ENCODE measurements at regions not wholly inside any gene's neighbourhood (a gene's known extent, or its start where the extent isn't known, plus 50 kb on each side); places are given as distances from the start of the nearest gene placed in this dataset.
A peak's percentile ranks its signal among the peaks of the same experiment; 100 is the strongest.

DNA sequence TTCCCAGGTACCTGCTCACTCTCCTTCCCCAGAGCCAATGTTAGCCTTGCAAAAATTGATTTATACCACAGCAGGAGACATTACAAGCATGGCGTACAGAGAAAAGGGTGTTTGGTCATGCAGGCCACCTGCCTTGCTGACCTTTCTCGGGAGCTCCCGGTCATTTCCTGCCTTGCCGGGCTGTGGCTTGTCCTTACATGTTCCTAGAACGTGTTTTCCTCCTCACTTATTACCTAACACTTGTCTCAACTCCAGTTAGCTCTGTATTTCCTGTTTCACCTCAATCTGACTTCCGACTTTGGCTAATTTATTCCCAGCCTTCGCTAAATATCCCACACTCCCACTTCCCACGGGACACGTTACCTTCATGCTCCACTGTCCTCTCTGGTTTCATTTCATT lies 282.5 kb downstream of the ICE1 start:
- no CpG with 5 or more reads among the region's 9 CpGs for WGBS (ENCODE audit: extremely low coverage, insufficient read length, low lambda C conversion rate)
- no peaks in the 10 kb centered on the region for H3K4me1 ChIP-seq (ENCODE audit: insufficient read depth, low read length)
- no peak overlapping the region for H4K8ac ChIP-seq (replicated peaks; ENCODE audit: insufficient read length, low read depth, low read length)
- no peak overlapping the region for H3K18ac ChIP-seq (ENCODE audit: insufficient read length, low read depth, low read length)
- Mint-ChIP-seq H3K27me3 (ENCODE audit: low read depth) (no peaks in the 10 kb centered on the region; the same call in 1 of the 2 replicates), H3K9me3 (peaks cover 12 to 14% of the 10 kb centered on the region in 2 experiments), H3K4me1 (peaks cover 8 to 14% of the 10 kb centered on the region in 2 experiments), H3K4me3 (no peak overlapping the region), H3K27ac (peak overlapping the region in 2 of 3 experiments; percentile 46 to 74; a peak in 3 of 7 replicates), H3K36me3 (ENCODE audit: insufficient read depth in 1 of 3, low read depth in 3 of 3) (peaks cover 5 to 16% (median 13%) of the 10 kb centered on the region in 3 experiments; a peak in 6 of 7 replicates)
- H3K79me2 ChIP-seq (ENCODE audit: insufficient read depth, low read length) = no peaks in the 10 kb centered on the region
- no peak overlapping the region for H2AK5ac ChIP-seq (ENCODE audit: insufficient read length, low read length)
- no peak overlapping the region for H2BK15ac ChIP-seq (ENCODE audit: low read depth, low read length)
- no peaks in the 10 kb centered on the region for H3K27me3 ChIP-seq (ENCODE audit: insufficient read depth, low read length)
- no peak for DNase-seq
- H3T11ph ChIP-seq (ENCODE audit: low read length) = no peak overlapping the region
- no peaks in the 10 kb centered on the region for H3K79me1 ChIP-seq (ENCODE audit: insufficient read depth, low read depth, low read length, poor library complexity, severe bottlenecking)
- no peak overlapping the region for H3K14ac ChIP-seq (ENCODE audit: insufficient read depth, low read length)
- no peak overlapping the region for H2BK20ac ChIP-seq (ENCODE audit: low read depth, low read length, poor library complexity, severe bottlenecking)
- TF ChIP-seq, protein P1, sequence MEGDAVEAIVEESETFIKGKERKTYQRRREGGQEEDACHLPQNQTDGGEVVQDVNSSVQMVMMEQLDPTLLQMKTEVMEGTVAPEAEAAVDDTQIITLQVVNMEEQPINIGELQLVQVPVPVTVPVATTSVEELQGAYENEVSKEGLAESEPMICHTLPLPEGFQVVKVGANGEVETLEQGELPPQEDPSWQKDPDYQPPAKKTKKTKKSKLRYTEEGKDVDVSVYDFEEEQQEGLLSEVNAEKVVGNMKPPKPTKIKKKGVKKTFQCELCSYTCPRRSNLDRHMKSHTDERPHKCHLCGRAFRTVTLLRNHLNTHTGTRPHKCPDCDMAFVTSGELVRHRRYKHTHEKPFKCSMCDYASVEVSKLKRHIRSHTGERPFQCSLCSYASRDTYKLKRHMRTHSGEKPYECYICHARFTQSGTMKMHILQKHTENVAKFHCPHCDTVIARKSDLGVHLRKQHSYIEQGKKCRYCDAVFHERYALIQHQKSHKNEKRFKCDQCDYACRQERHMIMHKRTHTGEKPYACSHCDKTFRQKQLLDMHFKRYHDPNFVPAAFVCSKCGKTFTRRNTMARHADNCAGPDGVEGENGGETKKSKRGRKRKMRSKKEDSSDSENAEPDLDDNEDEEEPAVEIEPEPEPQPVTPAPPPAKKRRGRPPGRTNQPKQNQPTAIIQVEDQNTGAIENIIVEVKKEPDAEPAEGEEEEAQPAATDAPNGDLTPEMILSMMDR (conservative IDR thresholded peaks at IDR 0.05) = no peak
- no peaks in the 10 kb centered on the region for H3K9me3 ChIP-seq (ENCODE audit: control insufficient read depth, low read depth, low read length)
- no peaks in the 10 kb centered on the region for H3K23me2 ChIP-seq (ENCODE audit: insufficient read length, low read depth, low read length, poor library complexity, severe bottlenecking)
- H2BK5ac ChIP-seq (ENCODE audit: insufficient read length, low read length) = no peak overlapping the region
- H3K23ac ChIP-seq (ENCODE audit: insufficient read length, low read depth, low read length) = no peak overlapping the region
- no peak overlapping the region for H3K27ac ChIP-seq (ENCODE audit: insufficient read length, low read depth, low read length)
- no peak overlapping the region for H2BK12ac ChIP-seq (ENCODE audit: insufficient read length, low read depth, low read length)
- H4K20me1 ChIP-seq (ENCODE audit: control insufficient read depth, insufficient read depth, insufficient read length) = no peaks in the 10 kb centered on the region
- H2AFZ ChIP-seq (ENCODE audit: low read length) = no peak overlapping the region
- no peak overlapping the region for H3K4ac ChIP-seq (ENCODE audit: low read depth, low read length)
- H2BK120ac ChIP-seq (ENCODE audit: low read depth, low read length, poor library complexity, severe bottlenecking) = no peak overlapping the region
- H3K4me2 ChIP-seq (ENCODE audit: insufficient read depth, insufficient read length, low read length) = no peak overlapping the region
- no peak overlapping the region for H4K5ac ChIP-seq (ENCODE audit: insufficient read length, low read depth, low read length)
- H3K56ac ChIP-seq (ENCODE audit: insufficient read length, low read depth, low read length) = no peak overlapping the region
- H3K9ac ChIP-seq (ENCODE audit: extremely low read depth, insufficient read length, low read length) = no peak overlapping the region
- H4K91ac ChIP-seq (ENCODE audit: insufficient read length, low read depth, low read length) = no peak overlapping the region
